NCI-H345 (cell line): ENCODE measurements at regions not wholly inside any gene's neighbourhood (a gene's known extent, or its start where the extent isn't known, plus 50 kb on each side); places are given as distances from the start of the nearest gene placed in this dataset.

Source experiments
- DNase-seq: peaks from one replicate; lab custom pipeline; 2025; lab: John Stamatoyannopoulos, UW

DNA sequence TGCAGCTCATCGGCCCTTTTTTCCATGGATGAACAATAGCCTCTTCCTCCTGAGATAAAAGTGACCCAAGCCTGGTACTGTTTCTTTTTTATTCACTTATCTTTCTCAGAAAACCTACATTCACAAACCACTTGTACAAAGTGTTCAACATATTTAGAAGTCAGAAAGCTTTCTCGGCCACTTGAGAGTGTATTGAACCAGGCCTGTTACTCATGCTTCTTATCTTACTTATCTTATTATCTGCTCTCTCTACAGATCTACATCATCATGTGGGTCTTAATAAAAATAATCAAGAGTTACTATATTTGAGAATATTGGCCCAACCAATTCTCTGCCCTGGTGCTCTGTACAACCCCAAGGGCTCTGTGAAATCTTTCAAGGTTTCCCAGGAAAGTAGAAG is 242.1 kb downstream of the MREG start:
- no peak for DNase-seq

DNA sequence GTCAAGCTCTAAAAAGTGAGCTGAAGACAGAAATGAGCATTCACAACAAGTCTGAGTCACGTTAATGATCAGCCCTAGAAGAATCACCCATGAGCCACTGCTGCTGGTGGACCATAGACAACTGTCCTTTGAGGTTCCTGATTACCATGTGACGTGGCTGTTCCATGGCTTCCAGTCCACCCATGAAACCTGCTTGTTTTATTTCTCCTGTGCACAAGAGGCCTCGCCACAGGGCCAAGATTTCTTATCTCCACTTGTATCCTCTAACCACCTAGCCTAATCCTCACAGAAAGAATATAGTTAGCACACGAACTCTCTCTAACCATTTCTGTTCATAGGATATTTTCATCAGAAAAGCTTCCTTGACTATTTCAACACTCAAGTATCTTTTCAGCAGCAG is 242.7 kb downstream of the MREG start:
- DNase-seq: no peak

DNA sequence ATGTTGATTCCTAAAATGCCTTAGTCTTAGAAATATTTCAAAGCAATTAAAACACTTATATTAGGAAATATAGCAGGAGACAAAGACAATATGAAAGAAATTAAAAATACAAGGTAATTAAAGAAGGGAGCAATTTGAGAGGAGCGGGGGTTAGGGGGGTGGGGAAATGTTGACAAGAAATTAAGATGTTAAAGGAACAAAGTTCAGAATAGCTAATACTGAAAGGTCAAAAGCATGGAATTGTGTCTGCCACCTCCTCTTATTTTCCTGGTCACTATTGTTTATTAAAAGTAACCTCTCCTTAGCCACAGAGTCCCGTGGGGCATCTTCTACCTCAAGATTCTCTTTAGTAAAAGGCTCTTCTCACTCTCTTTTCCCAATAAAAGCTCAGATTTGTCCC is 244.1 kb downstream of the MREG start:
- DNase-seq: no peak

DNA sequence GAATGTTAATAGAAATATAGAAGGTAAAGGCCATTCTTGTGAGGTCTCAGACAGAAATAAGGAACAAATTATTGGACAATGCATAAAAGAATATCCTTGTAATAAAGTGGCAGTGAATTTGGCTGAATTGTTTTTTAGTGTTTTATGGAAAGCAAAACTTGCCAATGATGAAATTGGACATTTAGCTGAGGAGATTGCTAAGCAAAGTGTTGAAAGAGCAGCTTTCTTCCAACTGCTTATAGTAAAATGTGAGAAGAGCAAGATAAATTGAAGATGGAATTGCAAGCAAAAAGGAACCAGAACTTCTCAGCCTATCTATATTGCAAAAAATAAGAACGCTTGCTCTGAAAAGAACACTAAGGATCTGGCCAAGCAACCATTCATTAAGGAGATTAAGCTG is 245.7 kb downstream of the MREG start:
- no peak for DNase-seq

DNA sequence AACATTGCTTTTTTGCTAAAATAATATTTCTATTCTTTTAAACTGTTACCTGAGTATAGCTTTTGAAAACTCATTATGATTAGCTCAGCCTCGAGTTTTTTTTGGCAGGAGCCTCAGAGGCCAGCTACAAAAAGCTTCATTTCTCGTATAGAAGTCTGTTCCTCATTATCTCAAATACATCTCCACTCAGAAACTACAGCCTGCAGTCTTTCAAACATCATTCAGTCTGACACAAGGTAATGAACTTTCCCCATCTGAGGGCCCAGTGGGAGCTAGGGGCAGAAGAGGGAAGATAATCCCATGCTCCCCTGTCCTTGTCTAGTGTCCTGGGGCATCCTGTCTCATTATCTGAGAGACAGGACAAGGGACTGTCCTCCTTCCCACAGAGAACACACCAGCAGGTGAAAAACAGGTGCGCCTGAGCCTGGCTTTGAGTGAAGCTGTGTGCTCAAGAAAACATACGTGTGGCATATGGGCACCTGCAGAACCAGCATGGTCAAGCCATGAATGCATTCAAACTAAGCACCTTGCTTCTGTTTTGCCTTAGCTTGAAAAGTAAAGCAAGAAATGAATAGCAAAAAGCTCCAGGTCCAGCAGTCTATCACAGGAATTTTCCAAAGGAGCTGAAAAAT is 247.5 kb downstream of the MREG start:
- no peak for DNase-seq

DNA sequence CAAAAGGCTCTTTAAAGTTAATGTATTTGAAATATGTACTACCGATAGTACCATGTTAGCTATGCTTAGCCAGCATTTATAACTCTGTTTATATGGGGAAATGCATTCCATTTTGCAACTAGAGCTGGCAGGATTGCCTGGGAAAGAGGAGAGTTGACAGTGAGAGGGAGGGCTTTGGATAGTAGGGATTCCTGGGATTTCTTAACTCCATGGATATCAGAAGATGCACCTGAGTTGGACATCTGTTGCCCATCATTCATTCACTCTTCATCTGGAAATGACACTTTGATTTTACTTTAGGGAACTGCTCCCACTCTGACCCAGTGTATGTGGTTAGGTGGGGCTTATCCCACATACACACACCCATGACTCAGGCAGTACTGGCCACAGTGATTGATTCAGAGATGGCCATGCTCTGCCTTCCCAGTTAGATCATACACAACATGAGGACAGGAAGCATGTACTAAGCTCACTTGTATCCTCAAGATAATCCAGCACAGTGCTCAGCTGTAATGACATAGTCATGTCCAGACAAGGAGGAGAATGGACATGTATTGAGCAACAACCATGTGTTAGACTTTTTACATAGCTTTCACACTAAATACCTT is 248.8 kb downstream of the MREG start:
- DNase-seq: no peak

DNA sequence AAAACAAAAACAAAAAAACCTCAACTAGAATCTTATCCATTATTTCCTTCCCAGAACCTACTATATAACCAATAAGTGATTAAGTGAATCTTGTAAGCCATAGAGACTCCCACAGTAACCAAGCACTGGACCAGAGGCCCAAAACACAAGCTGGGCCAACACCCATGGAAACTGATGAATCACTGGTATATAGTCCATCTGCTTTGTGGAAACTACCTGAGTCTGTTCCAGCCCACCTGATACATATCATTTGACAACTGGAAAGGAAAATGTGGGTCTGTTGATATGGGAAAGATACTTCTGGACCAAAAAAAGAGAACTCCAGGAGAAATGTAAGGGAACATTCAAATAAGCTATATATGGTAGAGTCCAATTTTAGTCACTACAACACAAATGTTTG is 252.8 kb downstream of the MREG start:
- DNase-seq: no peak

DNA sequence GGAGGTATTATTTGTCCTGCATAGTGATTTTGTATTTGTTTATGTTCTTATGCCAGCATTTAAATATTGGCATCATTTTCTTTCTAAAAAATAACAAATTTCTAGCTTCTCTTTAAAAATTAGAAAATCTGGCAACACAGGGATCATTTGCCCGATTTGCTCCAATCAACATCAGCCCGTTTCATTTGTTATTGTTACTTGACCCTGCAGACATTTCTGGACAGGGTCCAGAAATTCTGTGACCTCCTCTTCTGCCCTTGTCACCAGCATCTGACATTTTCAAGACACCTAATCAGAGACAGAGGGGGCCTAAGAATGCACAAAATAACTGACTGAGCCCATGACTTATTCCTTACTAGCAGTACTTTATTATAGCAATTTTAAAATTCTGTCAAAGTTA is 253.3 kb downstream of the MREG start:
- no peak for DNase-seq

DNA sequence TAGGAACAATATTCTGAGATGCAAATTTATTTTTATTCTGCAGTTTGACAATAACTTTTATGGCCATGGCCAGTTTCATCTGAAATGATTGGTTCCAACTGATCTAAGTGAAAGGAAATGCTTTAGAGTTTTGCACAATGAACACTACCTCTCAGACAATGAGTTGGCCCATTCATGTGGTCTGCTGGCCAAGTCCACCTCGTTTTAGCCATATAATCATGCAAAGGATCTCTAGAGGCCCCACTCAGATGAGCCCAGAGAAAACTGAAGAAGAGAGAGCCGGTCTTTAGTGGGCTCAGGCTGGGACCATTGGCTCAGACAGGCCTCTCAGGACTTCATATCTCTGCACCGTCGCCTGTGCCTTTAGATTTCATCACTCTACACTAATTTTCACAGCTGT is 254.7 kb downstream of the MREG start:
- no peak for DNase-seq

DNA sequence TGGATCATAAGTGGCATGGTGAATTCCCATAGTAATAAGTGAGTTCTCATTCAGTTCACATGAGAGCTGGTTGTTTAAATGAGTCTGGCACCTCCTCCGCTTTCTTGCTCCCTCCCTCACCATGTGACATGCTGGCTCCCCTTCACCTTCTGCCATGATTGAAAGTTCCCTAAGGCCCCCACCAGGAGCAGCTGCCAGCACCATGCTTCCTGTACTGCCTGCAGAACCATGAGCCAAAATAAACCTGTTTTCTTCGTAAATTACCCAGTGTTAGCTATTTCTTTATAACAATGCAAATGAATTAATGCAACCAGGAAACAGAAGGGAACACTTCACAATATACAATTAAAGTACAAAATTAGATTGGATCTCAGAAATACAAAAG is 257.0 kb downstream of the MREG start:
- DNase-seq: no peak

DNA sequence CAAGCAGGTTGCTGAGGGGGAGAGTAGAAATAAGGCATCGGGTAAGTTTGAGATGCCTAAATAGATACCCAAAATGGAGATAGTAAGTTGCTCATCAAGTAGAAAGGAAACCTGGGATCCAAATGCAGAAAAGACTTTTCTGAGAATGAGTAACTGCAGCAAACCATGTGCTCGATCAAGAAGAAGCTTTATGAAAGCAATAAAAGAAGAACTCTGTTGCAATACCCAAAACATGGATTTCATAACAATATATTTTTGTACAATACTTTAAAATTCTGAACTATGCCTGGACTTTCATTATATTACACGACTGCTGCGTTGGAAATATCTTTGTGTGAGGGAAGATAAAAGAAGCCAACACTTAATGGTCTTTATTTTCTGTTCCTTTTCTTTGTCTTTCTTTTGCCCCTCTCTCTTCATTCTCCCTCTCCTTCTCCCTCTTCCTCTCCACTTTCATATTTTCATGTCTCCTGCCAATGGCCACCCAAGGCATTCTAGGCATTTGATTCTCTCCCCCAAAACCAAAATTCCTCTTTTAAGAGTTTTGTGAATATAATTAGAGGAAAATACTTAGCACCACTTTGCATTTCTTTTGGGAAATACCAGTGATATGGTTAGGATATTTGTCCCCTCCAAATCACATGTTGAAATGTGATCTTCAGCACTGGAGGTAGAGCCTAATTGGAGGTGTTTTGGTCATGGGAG is 257.6 kb downstream of the MREG start:
- no peak for DNase-seq

DNA sequence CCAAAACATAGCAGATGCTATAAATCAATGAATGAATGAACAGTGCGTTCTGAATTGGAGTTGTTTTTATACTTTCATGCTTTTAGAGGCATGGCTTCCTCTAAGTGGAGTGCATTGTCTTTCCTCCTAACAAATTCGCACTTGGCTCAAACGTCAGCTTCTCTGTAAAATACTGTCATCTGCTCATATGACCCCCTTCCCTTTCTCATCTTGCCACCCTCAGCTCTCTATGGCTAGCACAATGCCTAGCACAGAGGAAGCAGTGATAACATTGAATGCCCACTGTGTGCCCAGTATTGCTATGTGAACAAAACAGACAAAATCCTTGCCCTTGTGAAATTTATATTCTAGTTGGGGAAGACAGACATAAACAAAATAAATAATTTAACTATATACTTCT is 258.8 kb downstream of the MREG start:
- DNase-seq: no peak

DNA sequence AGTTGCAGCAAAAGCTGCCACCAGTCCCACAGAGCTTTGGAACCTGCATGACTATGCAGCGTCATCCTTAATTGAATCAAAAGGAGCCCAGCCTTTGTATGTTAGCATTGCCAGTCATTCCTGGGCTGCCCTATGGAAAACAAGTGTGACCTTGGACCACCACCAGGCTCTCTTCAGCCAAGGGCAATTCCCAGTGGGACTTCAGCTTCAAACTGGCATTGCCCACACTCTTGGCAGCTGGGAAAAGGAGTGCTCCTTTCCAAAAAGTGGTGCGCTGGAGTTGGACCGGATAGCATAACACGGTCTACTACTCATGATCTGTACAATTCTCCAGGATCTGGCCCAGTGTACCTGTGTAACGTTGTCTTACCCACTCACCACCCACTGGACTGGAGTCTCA is 259.5 kb downstream of the MREG start:
- DNase-seq: no peak

DNA sequence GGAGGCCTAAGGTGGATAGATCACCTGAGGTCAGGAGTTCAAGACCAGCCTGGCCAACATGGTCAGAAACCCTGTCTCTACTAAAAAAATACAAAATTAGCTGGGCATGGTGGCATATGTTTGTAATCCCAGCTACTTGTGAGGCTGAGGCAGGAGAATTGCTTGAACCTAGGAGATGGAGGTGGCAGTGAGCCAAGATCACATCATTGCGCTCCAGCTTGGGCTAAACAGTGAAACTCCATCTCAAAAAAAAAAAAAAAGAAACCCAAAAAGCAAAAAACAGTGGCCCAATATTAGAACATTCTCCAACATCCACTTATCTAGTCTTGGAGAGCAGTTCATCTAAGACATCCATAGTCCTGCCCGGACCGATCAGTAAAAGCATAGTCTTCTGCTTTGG is 260.4 kb downstream of the MREG start:
- no peak for DNase-seq

DNA sequence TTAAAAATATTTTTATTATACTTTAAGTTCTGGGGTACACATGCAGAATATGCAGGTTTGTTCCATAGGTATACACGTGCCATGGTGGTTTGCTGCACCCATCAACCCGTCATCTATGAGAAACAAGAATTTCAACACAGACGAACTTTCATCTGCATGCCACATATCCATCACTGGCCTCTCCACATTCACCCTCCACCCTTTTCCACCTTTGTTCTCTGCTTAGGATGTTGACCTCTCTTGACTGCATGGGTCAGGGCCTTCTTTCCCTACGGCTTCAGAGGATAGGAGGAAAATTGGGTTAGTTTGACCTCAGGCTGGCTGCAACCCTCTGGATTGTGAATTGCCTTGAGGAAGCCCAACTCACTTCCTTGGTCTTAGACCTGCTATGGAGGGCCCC is 260.9 kb downstream of the MREG start:
- DNase-seq: no peak

DNA sequence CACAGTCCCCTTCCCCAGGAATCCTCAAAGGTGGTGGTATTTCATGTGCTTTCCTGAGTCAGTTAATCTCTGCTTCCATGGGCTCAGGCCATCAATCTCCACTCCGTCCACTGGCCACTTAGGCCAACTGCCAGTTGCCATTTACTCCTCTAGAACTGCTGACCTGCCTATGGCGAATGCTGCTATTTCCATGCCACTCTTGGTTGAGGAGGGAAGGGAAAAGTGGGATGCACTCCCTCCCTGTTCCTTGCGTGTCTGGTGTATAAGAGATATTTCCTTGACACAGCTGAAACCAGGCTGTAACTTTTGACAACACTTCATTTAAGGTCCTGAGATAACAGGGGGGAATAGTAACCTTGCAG is 261.5 kb downstream of the MREG start:
- no peak for DNase-seq

DNA sequence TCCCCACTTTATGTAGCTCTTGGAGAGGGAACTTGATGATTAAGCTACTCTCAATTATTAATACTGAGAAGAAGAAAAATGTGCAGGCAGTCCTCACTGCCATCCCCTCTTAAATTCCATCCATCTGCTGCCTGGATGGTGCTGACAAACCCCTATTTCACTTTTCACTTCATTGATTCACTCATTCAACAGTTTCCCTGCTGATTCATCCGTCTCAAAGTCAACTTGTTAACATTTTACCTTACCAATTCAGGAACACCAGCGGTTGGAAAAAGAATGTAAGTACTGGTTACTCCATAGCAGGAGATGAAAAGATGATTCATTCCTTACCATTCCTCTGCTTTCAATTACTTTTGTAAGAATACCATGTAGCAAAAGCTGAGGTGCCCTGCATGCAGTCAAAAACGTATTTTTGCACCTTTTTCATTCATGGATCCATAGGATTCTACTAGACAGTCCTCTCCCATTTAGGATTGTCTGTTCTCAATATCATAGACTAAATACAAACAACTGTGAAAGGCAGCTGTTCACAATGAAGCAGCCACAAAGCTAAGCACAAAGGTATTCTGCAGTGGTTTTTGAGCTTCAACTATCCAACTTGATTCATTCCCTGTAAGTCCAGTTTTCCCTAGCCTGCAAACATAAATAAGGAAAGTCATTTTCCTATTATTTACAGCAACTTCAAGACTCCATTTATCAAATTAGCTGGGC is 262.0 kb downstream of the MREG start:
- no peak for DNase-seq

DNA sequence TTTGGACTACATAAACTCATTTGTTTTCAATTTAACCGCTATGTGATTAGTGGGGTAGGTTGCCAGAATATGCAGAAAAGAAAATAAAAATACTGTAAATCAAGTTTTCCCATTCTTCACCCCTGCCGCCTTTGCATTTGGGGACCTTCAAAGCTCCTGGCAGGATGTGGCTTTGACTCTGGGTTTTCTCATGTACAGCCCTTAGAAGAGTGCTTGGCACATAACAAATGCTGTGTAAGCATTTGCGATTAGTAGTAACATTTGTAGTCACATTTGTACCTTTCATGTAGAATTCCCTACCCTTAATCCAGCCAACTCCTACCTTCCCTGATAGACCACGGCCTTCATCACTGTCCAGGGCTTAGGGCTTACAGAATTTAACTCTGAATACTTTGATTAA is 262.6 kb downstream of the MREG start:
- DNase-seq: no peak

DNA sequence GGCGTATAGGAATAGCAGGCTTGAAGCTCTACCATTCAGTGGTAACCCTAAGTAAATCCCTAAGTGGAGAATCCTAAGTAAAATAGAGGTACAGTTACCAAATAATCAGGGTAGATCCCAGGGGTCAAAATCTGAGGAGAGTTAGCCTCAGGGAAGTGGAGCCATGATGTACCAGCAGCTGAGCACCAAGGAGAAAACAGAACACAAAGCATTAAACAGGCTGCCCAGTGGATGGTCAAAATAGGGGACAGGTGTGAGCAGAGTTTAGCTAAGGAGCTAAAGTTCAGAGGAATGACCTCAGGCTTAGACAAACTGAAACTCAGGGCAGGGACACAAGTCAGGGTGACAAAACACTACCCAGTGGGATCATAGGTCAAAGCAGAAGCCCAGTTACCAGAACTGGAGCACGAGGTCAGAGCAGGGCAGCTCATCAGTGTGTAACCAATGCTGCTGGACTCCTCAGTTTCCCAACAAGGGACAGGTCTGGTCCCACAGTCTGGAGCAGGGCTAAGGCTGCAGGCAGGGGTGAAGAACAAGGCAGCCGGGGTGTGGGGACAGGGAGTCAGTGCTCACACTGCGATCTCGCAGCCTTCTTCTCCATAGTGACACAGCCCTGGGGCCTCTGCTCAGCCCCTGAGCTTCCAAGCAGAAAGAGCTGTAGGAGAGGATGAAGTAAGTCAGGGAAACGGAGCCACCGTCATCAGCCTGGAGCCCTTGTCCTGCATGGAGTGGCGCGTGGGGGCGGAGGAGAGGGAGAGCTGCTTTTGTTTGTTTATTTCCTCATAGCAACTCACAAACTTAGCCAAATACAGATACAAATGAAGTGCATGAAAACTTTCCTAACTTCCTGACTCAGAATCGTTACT is 264.0 kb downstream of the MREG start:
- DNase-seq: no peak

DNA sequence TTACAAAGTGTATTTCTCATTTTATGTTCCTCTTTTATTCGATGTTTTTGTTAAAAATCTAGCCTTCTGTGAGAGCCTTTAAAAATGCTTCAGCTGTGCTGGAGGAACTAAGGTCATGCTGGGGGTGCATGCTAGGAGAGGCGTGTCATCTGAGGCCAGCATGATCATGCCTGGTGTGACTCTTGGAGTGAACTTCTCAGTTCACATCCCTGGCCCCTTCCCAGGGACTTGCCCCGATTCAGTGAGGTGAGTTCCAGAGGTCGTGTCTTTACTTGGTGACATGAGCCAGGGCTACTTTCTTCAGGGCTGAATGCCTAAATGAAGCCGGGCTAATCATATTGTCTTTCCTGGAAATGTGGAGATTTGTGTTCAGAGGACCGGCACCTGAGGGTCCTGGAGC is 264.9 kb downstream of the MREG start:
- DNase-seq: no peak

DNA sequence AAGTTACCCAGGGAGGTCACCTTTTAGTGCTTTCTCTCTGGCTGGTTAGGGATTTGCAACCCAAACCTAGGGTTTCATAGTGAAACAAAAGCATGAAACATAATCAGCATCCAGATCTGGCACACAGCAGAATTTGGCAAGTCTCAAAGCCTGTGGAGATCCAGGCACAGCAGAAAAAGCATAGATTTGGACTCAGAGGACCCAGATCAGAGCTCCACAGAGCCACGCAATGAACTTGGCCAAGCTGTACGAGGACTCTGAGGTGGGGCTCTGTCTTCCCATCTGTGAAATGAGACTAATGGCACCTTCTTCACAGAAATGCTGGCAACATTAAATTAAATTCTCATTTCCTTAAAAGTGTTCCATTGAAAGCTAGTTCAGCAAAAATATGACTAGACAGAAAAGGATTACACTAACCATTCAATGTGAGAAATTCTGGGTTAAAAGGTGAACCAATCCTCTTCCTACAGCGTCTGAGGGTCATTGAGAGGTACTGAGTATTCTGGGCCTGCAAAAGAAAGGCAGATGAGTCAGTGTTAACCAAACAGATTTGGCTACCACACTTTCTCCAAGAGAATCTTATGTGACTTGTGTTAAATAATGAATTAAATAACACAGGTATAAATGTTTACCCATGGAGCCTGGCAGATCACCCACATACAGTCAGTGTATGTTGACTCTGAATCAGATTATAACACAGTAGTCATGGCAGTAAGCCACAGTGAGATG is 266.3 kb downstream of the MREG start:
- DNase-seq: no peak
